Renal pelvis (tissue), 1 donor: ENCODE measurements at regions not wholly inside any gene's neighbourhood (a gene's known extent, or its start where the extent isn't known, plus 50 kb on each side); places are given as distances from the start of the nearest gene placed in this dataset.

Source experiments
- DNase-seq: peaks from one replicate; pipeline ENCODE4 v3.0.0-alpha.2; 2013

- no peak for DNase-seq
Measured at GRCh38 chr2:160630801-160631590, 137.4 kb upstream of the RBMS1 start.

GRCh38 chr2:160632084-160632975 is 138.7 kb upstream of the RBMS1 start:
- DNase-seq = no peak

GRCh38 chr2:160634436-160634835 is 140.8 kb upstream of the RBMS1 start:
- DNase-seq = no peak

GRCh38 chr2:160635488-160635887 is 141.9 kb upstream of the RBMS1 start:
- DNase-seq = no peak

- no peak for DNase-seq
Measured at GRCh38 chr2:160639472-160639871, 145.9 kb upstream of the RBMS1 start.

- DNase-seq = no peak
Measured at GRCh38 chr2:160646684-160647444, 153.3 kb upstream of the RBMS1 start.

- no peak for DNase-seq
Measured at GRCh38 chr2:160647967-160648685, 154.5 kb upstream of the RBMS1 start.

GRCh38 chr2:160649698-160650097 is 156.1 kb upstream of the RBMS1 start:
- DNase-seq = no peak

- DNase-seq = no peak
Measured at GRCh38 chr2:160650196-160651118, 156.8 kb upstream of the RBMS1 start.

- DNase-seq = no peak
Measured at GRCh38 chr2:160651416-160652200, 158.0 kb upstream of the RBMS1 start.

GRCh38 chr2:160652236-160652635 is 158.6 kb upstream of the RBMS1 start:
- no peak for DNase-seq

- DNase-seq = no peak
Measured at GRCh38 chr2:160657196-160657595, 163.6 kb upstream of the RBMS1 start.

GRCh38 chr2:160658851-160659250 is 165.2 kb upstream of the RBMS1 start:
- DNase-seq = no peak

- DNase-seq = no peak
Measured at GRCh38 chr2:160660741-160661140, 167.1 kb upstream of the RBMS1 start.

- DNase-seq = no peak
Measured at GRCh38 chr2:160664603-160665140, 171.1 kb upstream of the RBMS1 start.

GRCh38 chr2:160666154-160667060 is 172.8 kb upstream of the RBMS1 start:
- peak; percentile 89 for DNase-seq

- DNase-seq = no peak
Measured at GRCh38 chr2:160667811-160668210, 174.2 kb upstream of the RBMS1 start.

- DNase-seq = no peak
Measured at GRCh38 chr2:160670618-160671017, 177.0 kb upstream of the RBMS1 start.
